ENCODE measurements at regions not wholly inside any gene's neighbourhood (a gene's known extent, or its start where the extent isn't known, plus 50 kb on each side); places are given as distances from the start of the nearest gene placed in this dataset.

DNA sequence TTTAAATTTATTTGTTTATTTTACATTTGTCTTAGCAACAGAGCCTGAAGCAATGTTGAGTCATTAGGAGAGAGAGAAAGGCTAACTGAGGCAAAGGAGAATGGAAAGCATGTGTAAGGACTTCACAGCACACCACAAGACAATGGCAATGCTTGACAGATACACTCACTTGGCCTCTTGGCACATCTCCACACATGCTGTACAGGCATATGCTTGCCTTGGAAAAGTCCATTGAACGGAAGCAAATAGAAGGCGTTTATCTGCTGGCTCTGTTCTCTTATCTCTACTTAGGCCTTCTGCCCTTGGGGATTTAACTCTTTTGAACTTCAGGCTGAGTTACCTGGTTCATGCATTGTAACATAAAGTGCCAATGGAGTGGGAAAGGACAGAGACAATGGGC, 262.2 kb upstream of the POU3F1 start:
- no peak for DNase-seq (ENCODE audit: low read depth, low spot score)
- TF ChIP-seq, protein P1, sequence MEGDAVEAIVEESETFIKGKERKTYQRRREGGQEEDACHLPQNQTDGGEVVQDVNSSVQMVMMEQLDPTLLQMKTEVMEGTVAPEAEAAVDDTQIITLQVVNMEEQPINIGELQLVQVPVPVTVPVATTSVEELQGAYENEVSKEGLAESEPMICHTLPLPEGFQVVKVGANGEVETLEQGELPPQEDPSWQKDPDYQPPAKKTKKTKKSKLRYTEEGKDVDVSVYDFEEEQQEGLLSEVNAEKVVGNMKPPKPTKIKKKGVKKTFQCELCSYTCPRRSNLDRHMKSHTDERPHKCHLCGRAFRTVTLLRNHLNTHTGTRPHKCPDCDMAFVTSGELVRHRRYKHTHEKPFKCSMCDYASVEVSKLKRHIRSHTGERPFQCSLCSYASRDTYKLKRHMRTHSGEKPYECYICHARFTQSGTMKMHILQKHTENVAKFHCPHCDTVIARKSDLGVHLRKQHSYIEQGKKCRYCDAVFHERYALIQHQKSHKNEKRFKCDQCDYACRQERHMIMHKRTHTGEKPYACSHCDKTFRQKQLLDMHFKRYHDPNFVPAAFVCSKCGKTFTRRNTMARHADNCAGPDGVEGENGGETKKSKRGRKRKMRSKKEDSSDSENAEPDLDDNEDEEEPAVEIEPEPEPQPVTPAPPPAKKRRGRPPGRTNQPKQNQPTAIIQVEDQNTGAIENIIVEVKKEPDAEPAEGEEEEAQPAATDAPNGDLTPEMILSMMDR (IDR thresholded peaks at IDR 0.05; ENCODE audit: insufficient read depth, low read length, missing control alignments), result no peak
- CTCF ChIA-PET, result no interaction called here
- no peak overlapping the region for H3K4me3 ChIP-seq (ENCODE audit: low read depth, low read length)
- POLR2A ChIA-PET, result no interaction called here

GRCh38 chr1:38305666-38306065, 259.1 kb upstream of the POU3F1 start:
- H3K4me3 ChIP-seq (ENCODE audit: low read depth, low read length), result no peak overlapping the region
- no peak for DNase-seq (ENCODE audit: low read depth, low spot score)
- POLR2A ChIA-PET, result no interaction called here
- CTCF ChIA-PET, result no interaction called here
- TF ChIP-seq, protein P1 (IDR thresholded peaks at IDR 0.05; ENCODE audit: insufficient read depth, low read length, missing control alignments), result no peak

DNA sequence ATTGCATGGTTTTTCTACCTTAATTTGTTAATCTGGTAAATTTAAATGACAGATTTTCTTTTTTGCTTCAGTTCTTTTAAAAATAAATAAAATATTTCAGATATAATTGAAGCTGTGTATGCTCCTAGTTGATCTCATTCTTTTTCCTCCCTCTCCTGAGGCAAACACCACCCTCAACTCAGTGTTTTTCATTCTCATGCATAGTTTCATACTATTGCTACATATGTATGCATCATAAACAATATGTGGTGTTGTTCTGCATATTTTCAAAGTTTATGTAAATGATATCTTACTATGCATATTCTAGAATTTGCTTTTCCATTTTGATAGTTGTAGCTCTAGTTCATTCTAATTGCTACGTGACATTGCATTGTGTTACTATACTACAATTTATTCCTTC, 257.2 kb upstream of the POU3F1 start:
- no peak for DNase-seq (ENCODE audit: low read depth, low spot score)
- no peak overlapping the region for H3K4me3 ChIP-seq (ENCODE audit: low read depth, low read length)
- TF ChIP-seq, protein P1 (IDR thresholded peaks at IDR 0.05; ENCODE audit: insufficient read depth, low read length, missing control alignments), result no peak
- POLR2A ChIA-PET, result no interaction called here
- CTCF ChIA-PET, result no interaction called here

DNA sequence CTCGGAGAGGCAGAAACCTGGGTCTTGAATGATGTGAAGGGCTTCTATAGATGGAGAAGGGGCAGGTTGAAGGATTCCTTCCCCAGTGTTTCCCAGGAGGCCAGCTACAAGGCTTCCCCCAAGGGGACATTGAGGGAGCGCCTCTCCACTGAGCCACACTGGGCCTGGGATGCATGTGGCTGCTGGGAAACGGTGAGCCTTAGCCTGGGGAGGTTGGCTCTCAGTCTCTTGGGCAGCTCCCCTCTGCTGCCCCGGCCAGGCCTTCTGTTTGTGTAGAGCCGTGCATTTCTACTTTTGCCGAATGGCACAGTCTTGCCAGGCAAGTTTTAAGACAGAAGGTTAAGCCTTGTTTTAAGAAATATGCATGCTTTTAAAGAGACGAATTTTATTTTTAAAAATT, 254.4 kb upstream of the POU3F1 start:
- TF ChIP-seq, protein P1 (IDR thresholded peaks at IDR 0.05; ENCODE audit: insufficient read depth, low read length, missing control alignments), result no peak
- POLR2A ChIA-PET, result no interaction called here
- no peak for DNase-seq (ENCODE audit: low read depth, low spot score)
- CTCF ChIA-PET, result no interaction called here
- H3K4me3 ChIP-seq (ENCODE audit: low read depth, low read length), result no peak overlapping the region

DNA sequence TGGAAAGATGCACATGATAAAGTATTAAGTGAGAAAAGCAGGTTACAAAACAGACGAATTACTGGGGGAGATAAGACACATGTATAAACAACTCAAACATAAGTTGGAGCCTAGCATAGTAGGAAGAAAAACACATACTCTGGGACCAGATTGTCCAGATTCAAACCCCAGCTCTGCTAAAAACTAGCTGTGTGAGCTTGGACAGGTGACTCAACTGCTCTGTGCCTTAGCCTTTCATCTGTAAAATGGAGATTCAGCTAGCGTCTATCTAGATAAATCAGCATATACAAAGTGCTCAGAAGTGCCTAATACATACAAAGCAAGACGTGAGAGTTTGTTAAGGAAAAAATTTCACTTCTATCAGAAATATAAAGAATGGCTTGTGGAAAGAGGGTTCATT, 254.0 kb upstream of the POU3F1 start:
- POLR2A ChIA-PET, result no interaction called here
- H3K4me3 ChIP-seq (ENCODE audit: low read depth, low read length), result no peak overlapping the region
- CTCF ChIA-PET, result no interaction called here
- no peak for DNase-seq (ENCODE audit: low read depth, low spot score)
- TF ChIP-seq, protein P1 (IDR thresholded peaks at IDR 0.05; ENCODE audit: insufficient read depth, low read length, missing control alignments), result no peak

- POLR2A ChIA-PET, result no interaction called here
- no peak overlapping the region for H3K4me3 ChIP-seq (ENCODE audit: low read depth, low read length)
- no peak for DNase-seq (ENCODE audit: low read depth, low spot score)
- TF ChIP-seq, protein P1 (IDR thresholded peaks at IDR 0.05; ENCODE audit: insufficient read depth, low read length, missing control alignments), result no peak
- CTCF ChIA-PET, result no interaction called here
Observed at GRCh38 chr1:38297842-38298241, 251.2 kb upstream of the POU3F1 start.
